WTC11 (cell line): ENCODE measurements at regions not wholly inside any gene's neighbourhood (a gene's known extent, or its start where the extent isn't known, plus 50 kb on each side); places are given as distances from the start of the nearest gene placed in this dataset.
"Not testable (repeated sequence)": the region's sequence is repeated elsewhere in the genome, so short reads cannot be mapped to it uniquely, and the experiment has no call there.

Source experiments
- ATAC-seq: fragments of 200-7000 bp; cut with Tn5 transposase; 2 replicates; pipeline ENCODE4 v1.10.0; 2021; ENCODE audit warnings: mild to moderate bottlenecking, moderate library complexity
- CTCF ChIA-PET: fragments of 300-600 bp; sonication (Branson Sonifier 250); formaldehyde crosslinking; loops from one replicate; lab custom pipeline; 2021; ENCODE audit warnings: antibody characterized with exemption; lab: Charles Lee
- POLR2A ChIA-PET: fragments of 350-600 bp; sonication (Branson Sonifier 250); formaldehyde crosslinking; loops from one replicate; lab custom pipeline; 2021; ENCODE audit warnings: antibody characterized with exemption; lab: Charles Lee
- DNase-seq: peaks from one replicate; pipeline ENCODE4 v3.0.0; 2021; ENCODE audit warnings: low spot score
- H3K27ac Mint-ChIP-seq: 2 replicates; pipeline ENCODE4 v1.8.0; 2021; ENCODE audit warnings: mixed read lengths
- H3K27me3 Mint-ChIP-seq: 2 replicates; pipeline ENCODE4 v1.8.0; 2021; ENCODE audit warnings: low read depth, mild to moderate bottlenecking, moderate library complexity, mixed read lengths
- H3K36me3 Mint-ChIP-seq: 2 replicates; pipeline ENCODE4 v1.8.0; 2021; ENCODE audit warnings: mixed read lengths
- H3K4me1 Mint-ChIP-seq: 2 replicates; pipeline ENCODE4 v1.8.0; 2022; ENCODE audit warnings: mixed read lengths
- H3K4me3 Mint-ChIP-seq: 2 replicates; pipeline ENCODE4 v1.8.0; 2021; ENCODE audit warnings: mild to moderate bottlenecking, moderate library complexity, mixed read lengths
- H3K9me3 Mint-ChIP-seq: 2 replicates; pipeline ENCODE4 v1.8.0; 2021; ENCODE audit warnings: mixed read lengths
- ARID4B ChIP-seq: sonication (generic); formaldehyde crosslinking; IDR thresholded peaks from 2 replicates; pipeline ENCODE4 v1.8.0; 2023; ENCODE audit warnings: missing genetic modification reagents, mild to moderate bottlenecking, borderline replicate concordance
- ATF1 ChIP-seq: sonication (generic); formaldehyde crosslinking; IDR thresholded peaks from 2 replicates; pipeline ENCODE4 v1.8.1; 2023; ENCODE audit warnings: mild to moderate bottlenecking, moderate library complexity, missing genetic modification reagents
- CREB1 ChIP-seq: sonication (generic); formaldehyde crosslinking; IDR thresholded peaks from 2 replicates; pipeline ENCODE4 v1.8.0; 2023; ENCODE audit warnings: mild to moderate bottlenecking, missing genetic modification reagents
- CTCF ChIP-seq: fragments of 200-600 bp; IDR thresholded peaks from 2 replicates; pipeline ENCODE4 v1.8.0; 2022; ENCODE audit warnings: antibody characterized with exemption
- MXD4 ChIP-seq: fragments of 250-450 bp; sonication (Bioruptor Pico); IDR thresholded peaks from 2 replicates; pipeline ENCODE4 v1.8.0; 2021; ENCODE audit warnings: mild to moderate bottlenecking, moderate library complexity, borderline replicate concordance
- NFE2L1 ChIP-seq: sonication (generic); formaldehyde crosslinking; IDR thresholded peaks from 2 replicates; pipeline ENCODE4 v1.8.1; 2023; ENCODE audit warnings: missing genetic modification reagents
- NR3C1 ChIP-seq: sonication (generic); formaldehyde crosslinking; conservative IDR thresholded peaks from 2 replicates; pipeline ENCODE4 v1.8.1; 2023; ENCODE audit warnings: low read depth, mild to moderate bottlenecking, missing genetic modification reagents
- SMAD3 ChIP-seq: sonication (generic); formaldehyde crosslinking; IDR thresholded peaks from 2 replicates; pipeline ENCODE4 v1.8.0; 2022; ENCODE audit warnings: missing genetic modification reagents, mild to moderate bottlenecking, borderline replicate concordance
- ZBTB21 ChIP-seq: sonication (generic); formaldehyde crosslinking; IDR thresholded peaks from 2 replicates; pipeline ENCODE4 v1.8.1; 2023; ENCODE audit warnings: mild to moderate bottlenecking, missing genetic modification reagents, borderline replicate concordance
- ZNF219 ChIP-seq: sonication (generic); formaldehyde crosslinking; IDR thresholded peaks from 2 replicates; pipeline ENCODE4 v1.8.0; 2023; ENCODE audit warnings: missing genetic modification reagents, mild to moderate bottlenecking, borderline replicate concordance
- ZNF416 ChIP-seq: fragments of 250-450 bp; sonication (Bioruptor Pico); IDR thresholded peaks from 2 replicates; pipeline ENCODE4 v1.9.0; 2021; ENCODE audit warnings: mild to moderate bottlenecking, inconsistent platforms
- TF ChIP-seq, protein P1 (sequence below): sonication (generic); formaldehyde crosslinking; IDR thresholded peaks from 2 replicates; pipeline ENCODE4 v1.8.1; 2022; ENCODE audit warnings: low read depth, missing genetic modification reagents, borderline replicate concordance
- TF ChIP-seq, protein P2 (sequence below): sonication (generic); formaldehyde crosslinking; IDR thresholded peaks from 2 replicates; pipeline ENCODE4 v1.8.1; 2022; ENCODE audit warnings: mild to moderate bottlenecking, missing genetic modification reagents, moderate library complexity, borderline replicate concordance
- TF ChIP-seq, protein P3 (sequence below): sonication (generic); formaldehyde crosslinking; IDR thresholded peaks from 2 replicates; pipeline ENCODE4 v1.8.1; 2023; ENCODE audit warnings: mild to moderate bottlenecking, missing genetic modification reagents, moderate library complexity
- TF ChIP-seq, protein P4 (sequence below): sonication (generic); formaldehyde crosslinking; conservative IDR thresholded peaks from 2 replicates; pipeline ENCODE4 v1.8.1; 2023; ENCODE audit warnings: mild to moderate bottlenecking, low read depth, missing genetic modification reagents, moderate library complexity

DNA sequence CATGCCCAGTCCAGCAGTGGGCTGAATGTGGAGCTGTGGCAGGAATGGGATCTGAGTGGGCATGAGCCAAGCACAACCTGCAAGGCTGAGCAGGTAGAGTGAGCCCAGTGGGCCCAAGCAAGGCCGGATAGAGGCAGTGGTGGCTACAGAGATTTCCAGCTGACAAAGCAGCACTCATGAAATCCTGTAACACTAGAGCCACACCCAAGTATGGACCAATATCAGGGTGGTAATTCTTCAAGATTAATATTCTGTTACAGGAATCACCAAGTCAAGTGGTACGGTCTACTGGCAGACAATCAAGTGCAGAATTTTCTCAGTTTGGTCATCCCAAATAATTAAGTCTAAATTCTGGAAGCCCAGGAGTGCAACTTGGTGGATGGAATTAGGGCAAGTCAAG is 132.4 kb upstream of the ENPEP start:
- ChIA-PET POLR2A (no interaction called here), CTCF (interaction anchor here (1.0 to 4.3 kb wide), 6 partner anchors 12 to 345 kb away, joined by 6 to 140 read pairs (median 14); no protein-coding TSS in a partner anchor)
- peaks cover 5% of the 10 kb centered on the region; the same call in 1 of the 2 replicates for H3K27me3 Mint-ChIP-seq
- no peak overlapping the region for H3K4me3 Mint-ChIP-seq
- peaks cover 4% of the 10 kb centered on the region; the same call in 1 of the 2 replicates for H3K4me1 Mint-ChIP-seq
- no peak for ATAC-seq
- no peak for DNase-seq
- H3K27ac Mint-ChIP-seq = no peak overlapping the region
- no peaks in the 10 kb centered on the region for H3K9me3 Mint-ChIP-seq
- no peaks in the 10 kb centered on the region for H3K36me3 Mint-ChIP-seq
- TF ChIP-seq MXD4 (CRISPR knock-in tag) (no peak), CTCF (no peak), ZBTB21 (no peak), NR3C1 (CRISPR knock-in tag) (no peak), NFE2L1 (no peak), SMAD3 (no peak), ATF1 (no peak), ARID4B (CRISPR knock-in tag) (no peak), ZNF416 (CRISPR knock-in tag) (no peak), ZNF219 (no peak), CREB1 (CRISPR knock-in tag) (no peak)
- TF ChIP-seq, protein P1, sequence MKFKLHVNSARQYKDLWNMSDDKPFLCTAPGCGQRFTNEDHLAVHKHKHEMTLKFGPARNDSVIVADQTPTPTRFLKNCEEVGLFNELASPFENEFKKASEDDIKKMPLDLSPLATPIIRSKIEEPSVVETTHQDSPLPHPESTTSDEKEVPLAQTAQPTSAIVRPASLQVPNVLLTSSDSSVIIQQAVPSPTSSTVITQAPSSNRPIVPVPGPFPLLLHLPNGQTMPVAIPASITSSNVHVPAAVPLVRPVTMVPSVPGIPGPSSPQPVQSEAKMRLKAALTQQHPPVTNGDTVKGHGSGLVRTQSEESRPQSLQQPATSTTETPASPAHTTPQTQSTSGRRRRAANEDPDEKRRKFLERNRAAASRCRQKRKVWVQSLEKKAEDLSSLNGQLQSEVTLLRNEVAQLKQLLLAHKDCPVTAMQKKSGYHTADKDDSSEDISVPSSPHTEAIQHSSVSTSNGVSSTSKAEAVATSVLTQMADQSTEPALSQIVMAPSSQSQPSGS (CRISPR knock-in tag) = no peak
- TF ChIP-seq, protein P2, sequence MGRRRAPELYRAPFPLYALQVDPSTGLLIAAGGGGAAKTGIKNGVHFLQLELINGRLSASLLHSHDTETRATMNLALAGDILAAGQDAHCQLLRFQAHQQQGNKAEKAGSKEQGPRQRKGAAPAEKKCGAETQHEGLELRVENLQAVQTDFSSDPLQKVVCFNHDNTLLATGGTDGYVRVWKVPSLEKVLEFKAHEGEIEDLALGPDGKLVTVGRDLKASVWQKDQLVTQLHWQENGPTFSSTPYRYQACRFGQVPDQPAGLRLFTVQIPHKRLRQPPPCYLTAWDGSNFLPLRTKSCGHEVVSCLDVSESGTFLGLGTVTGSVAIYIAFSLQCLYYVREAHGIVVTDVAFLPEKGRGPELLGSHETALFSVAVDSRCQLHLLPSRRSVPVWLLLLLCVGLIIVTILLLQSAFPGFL = no peak
- TF ChIP-seq, protein P3, sequence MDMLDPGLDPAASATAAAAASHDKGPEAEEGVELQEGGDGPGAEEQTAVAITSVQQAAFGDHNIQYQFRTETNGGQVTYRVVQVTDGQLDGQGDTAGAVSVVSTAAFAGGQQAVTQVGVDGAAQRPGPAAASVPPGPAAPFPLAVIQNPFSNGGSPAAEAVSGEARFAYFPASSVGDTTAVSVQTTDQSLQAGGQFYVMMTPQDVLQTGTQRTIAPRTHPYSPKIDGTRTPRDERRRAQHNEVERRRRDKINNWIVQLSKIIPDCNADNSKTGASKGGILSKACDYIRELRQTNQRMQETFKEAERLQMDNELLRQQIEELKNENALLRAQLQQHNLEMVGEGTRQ (CRISPR knock-in tag) = no peak
- TF ChIP-seq, protein P4, sequence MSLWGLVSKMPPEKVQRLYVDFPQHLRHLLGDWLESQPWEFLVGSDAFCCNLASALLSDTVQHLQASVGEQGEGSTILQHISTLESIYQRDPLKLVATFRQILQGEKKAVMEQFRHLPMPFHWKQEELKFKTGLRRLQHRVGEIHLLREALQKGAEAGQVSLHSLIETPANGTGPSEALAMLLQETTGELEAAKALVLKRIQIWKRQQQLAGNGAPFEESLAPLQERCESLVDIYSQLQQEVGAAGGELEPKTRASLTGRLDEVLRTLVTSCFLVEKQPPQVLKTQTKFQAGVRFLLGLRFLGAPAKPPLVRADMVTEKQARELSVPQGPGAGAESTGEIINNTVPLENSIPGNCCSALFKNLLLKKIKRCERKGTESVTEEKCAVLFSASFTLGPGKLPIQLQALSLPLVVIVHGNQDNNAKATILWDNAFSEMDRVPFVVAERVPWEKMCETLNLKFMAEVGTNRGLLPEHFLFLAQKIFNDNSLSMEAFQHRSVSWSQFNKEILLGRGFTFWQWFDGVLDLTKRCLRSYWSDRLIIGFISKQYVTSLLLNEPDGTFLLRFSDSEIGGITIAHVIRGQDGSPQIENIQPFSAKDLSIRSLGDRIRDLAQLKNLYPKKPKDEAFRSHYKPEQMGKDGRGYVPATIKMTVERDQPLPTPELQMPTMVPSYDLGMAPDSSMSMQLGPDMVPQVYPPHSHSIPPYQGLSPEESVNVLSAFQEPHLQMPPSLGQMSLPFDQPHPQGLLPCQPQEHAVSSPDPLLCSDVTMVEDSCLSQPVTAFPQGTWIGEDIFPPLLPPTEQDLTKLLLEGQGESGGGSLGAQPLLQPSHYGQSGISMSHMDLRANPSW (CRISPR knock-in tag) = no peak
- TF ChIP-seq, all 79 proteins: peak for 0

DNA sequence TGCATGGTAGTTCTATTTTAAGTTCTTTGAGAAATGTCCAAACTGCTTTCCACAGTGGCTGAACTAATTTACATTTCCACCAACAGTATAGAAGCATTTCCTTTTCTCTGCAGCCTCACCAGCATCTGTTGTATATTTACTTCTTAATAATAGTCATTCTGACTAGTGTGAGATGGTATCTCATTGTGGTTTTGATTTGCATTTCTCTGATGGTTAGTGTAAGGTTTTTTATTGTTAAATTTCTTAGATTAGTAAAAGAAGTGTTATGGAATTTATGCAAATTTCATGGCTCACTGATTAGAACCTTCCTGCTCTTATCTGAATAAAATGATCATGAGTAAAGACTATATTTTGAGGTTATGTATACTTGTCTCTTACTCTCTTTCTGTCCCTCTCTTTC is 134.8 kb upstream of the ENPEP start:
- H3K9me3 Mint-ChIP-seq, DNase-seq, H3K36me3 Mint-ChIP-seq, H3K27me3 Mint-ChIP-seq, CTCF ChIA-PET, ATAC-seq, H3K4me3 Mint-ChIP-seq, H3K27ac Mint-ChIP-seq, POLR2A ChIA-PET, H3K4me1 Mint-ChIP-seq: not testable (repeated sequence)
